CD4-positive, CD25-positive, alpha-beta regulatory T cell (primary cell): ENCODE measurements at regions not wholly inside any gene's neighbourhood (a gene's known extent, or its start where the extent isn't known, plus 50 kb on each side); places are given as distances from the start of the nearest gene placed in this dataset.

Experiments
- ATAC-seq, 2 donors: fragments of 150-1000 bp; cut with Tn5 transposase; one replicate each; pipeline ENCODE4 v1.10.0; 2021; ENCODE audit warnings: low read depth in 2 of 2, moderate number of reproducible peaks in 2 of 2, moderate library complexity in 1 of 2
- DNase-seq, 3 donors: peaks; one replicate each; pipeline versions ENCODE4 v3.0.0 to v3.0.0-alpha.2; 2012 to 2022; ENCODE audit warnings: mixed read lengths in 1 of 3
- H3K27ac ChIP-seq: one replicate; pipeline ENCODE4 v1.7.0; 2013; ENCODE audit warnings: mild to moderate bottlenecking, low read length; ENCODE audit not compliant: insufficient read depth, poor library complexity, severe bottlenecking
- H3K27me3 ChIP-seq: one replicate; pipeline ENCODE4 v1.7.0; 2013; ENCODE audit warnings: low read length; ENCODE audit not compliant: control insufficient read depth, insufficient read depth
- H3K36me3 ChIP-seq: one replicate; pipeline ENCODE4 v1.7.0; 2013; ENCODE audit warnings: mild to moderate bottlenecking, low read length, moderate library complexity; ENCODE audit not compliant: control insufficient read depth, insufficient read depth
- H3K4me1 ChIP-seq: 2 replicates; pipeline ENCODE4 v1.7.0; 2013; ENCODE audit warnings: mild to moderate bottlenecking, low read length; ENCODE audit not compliant: insufficient read depth, control insufficient read depth, poor library complexity, severe bottlenecking
- H3K4me3 ChIP-seq: one replicate; pipeline ENCODE4 v1.7.0; 2013; ENCODE audit warnings: low read depth, mild to moderate bottlenecking, low read length, moderate library complexity
- H3K9me3 ChIP-seq, 2 experiments: 1 replicate in 1 of 2; 2 replicates in 1 of 2; pipeline ENCODE4 v1.7.0; 2013; ENCODE audit warnings: low read length in 2 of 2, mild to moderate bottlenecking in 1 of 2, moderate library complexity in 1 of 2; ENCODE audit not compliant: control insufficient read depth in 2 of 2
- H3K27ac Mint-ChIP-seq, 3 donors: one replicate each; pipeline ENCODE4 v1.8.0; 2020 to 2022; ENCODE audit warnings: mild to moderate bottlenecking in 3 of 3, mixed read lengths in 3 of 3, moderate library complexity in 2 of 3
- H3K27me3 Mint-ChIP-seq: one replicate; pipeline ENCODE4 v1.8.0; 2022; ENCODE audit warnings: mild to moderate bottlenecking, mixed read lengths
- H3K36me3 Mint-ChIP-seq: one replicate; pipeline ENCODE4 v1.8.0; 2020; ENCODE audit warnings: mixed read lengths
- H3K4me1 Mint-ChIP-seq, 4 donors: one replicate each; pipeline ENCODE4 v1.8.0; 2020 to 2022; ENCODE audit warnings: mixed read lengths in 4 of 4, mild to moderate bottlenecking in 1 of 4
- H3K4me3 Mint-ChIP-seq, 4 donors: one replicate each; pipeline ENCODE4 v1.8.0; 2020 to 2022; ENCODE audit warnings: mild to moderate bottlenecking in 4 of 4, mixed read lengths in 4 of 4, moderate library complexity in 3 of 4
- H3K9me3 Mint-ChIP-seq, 7 donors: one replicate each; pipeline ENCODE4 v1.8.0; 2020 to 2022; ENCODE audit warnings: mixed read lengths in 7 of 7, mild to moderate bottlenecking in 3 of 7, moderate library complexity in 2 of 7

DNA sequence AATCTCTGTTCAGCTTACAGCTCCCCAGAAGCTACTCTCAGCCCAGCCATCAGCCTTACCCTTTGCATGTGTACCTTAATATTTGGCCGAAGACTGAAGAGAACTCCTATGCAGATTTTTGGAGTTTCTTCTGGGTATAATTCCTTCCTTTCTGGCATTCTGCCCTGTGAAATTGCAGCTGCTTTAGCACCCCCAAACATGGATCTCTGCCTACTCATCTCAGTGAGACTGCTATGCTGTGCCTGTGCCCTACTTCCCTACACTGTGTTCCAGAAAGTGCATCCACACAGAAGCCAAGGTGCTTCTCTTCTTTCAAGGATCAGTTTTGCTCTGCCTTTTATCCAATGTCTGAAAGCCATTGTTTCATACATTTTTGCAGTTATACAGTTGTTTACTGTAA is 81.6 kb downstream of the NPY start:
- peaks cover 3% of the 10 kb centered on the region for H3K27me3 ChIP-seq
- no peak for ATAC-seq

DNA sequence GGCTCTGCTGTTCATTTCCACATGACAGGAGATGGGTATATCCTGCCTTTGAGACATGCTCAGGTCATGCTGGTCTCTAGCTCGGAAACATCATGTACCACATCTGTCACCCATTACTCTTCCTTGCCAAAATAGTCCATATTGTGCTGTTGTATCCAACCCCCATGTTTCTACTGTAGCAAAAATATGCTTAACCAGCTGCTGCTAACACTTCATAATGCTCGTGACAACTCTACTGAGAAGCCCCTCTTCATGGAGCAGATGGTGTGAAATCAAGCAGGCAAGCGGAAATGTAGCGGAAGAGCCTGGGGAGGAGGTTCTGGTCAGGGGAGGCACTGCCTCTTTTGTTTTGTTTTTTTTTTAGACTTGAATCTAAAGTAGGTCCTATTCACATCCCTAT is 82.9 kb downstream of the NPY start:
- H3K27me3 ChIP-seq = peaks cover 3% of the 10 kb centered on the region
- no peak overlapping the region for H3K4me3 ChIP-seq
- no peaks in the 10 kb centered on the region for H3K4me1 ChIP-seq
- ATAC-seq (no peak), DNase-seq (no peak)
- no peak overlapping the region for H3K27ac ChIP-seq
- H3K9me3 ChIP-seq = no peaks in the 10 kb centered on the region
- no peaks in the 10 kb centered on the region for H3K36me3 ChIP-seq
- no peaks in the 10 kb centered on the region for H3K4me1 Mint-ChIP-seq
- H3K9me3 Mint-ChIP-seq = peaks cover 0 to 2% (median 0%) of the 10 kb centered on the region in 7 donors
- no peaks in the 10 kb centered on the region for H3K36me3 Mint-ChIP-seq
- H3K4me3 Mint-ChIP-seq = no peak overlapping the region
- H3K27me3 Mint-ChIP-seq = peaks cover 37% of the 10 kb centered on the region
- H3K27ac Mint-ChIP-seq = no peak overlapping the region

More for the DNA sequence above, 81.6 kb downstream of the NPY start:
- Histone ChIP-seq H3K4me1 (no peaks in the 10 kb centered on the region), H3K27ac (no peak overlapping the region), H3K9me3 (no peaks in the 10 kb centered on the region), H3K36me3 (no peaks in the 10 kb centered on the region), H3K4me3 (no peak overlapping the region)
- Mint-ChIP-seq H3K27ac (no peak overlapping the region), H3K4me3 (no peak overlapping the region), H3K9me3 (peaks cover 0 to 2% (median 0%) of the 10 kb centered on the region in 7 donors), H3K36me3 (no peaks in the 10 kb centered on the region), H3K27me3 (peaks cover 41% of the 10 kb centered on the region), H3K4me1 (no peaks in the 10 kb centered on the region)
- no peak for DNase-seq

DNA sequence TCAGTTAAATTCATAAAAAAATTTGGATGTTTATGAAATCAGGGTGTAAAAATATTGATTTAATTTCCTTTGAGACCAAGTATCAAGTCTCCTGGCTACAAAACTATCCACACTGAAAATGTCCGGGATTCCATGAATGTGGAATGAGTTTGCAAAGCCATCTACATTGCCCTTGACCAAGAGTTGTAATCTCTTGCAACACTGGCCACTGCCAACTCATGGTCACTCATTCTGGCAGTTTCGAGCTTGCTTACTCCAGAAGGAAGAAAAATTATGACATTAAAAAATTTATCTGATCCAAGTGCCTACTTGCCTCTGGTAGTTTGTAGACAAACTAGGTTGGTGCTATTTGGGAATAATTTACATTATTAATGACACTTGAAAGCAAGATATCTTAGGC is 84.2 kb downstream of the NPY start:
- no peak for DNase-seq
- Mint-ChIP-seq H3K9me3 (peaks cover 0 to 2% (median 0%) of the 10 kb centered on the region in 7 donors), H3K4me3 (no peak overlapping the region), H3K27me3 (peaks cover 30% of the 10 kb centered on the region), H3K4me1 (no peaks in the 10 kb centered on the region), H3K27ac (no peak overlapping the region), H3K36me3 (no peaks in the 10 kb centered on the region)
- Histone ChIP-seq H3K36me3 (no peaks in the 10 kb centered on the region), H3K9me3 (no peaks in the 10 kb centered on the region), H3K27me3 (peaks cover 3% of the 10 kb centered on the region), H3K4me3 (no peak overlapping the region), H3K27ac (no peak overlapping the region), H3K4me1 (no peaks in the 10 kb centered on the region)
- ATAC-seq = no peak

DNA sequence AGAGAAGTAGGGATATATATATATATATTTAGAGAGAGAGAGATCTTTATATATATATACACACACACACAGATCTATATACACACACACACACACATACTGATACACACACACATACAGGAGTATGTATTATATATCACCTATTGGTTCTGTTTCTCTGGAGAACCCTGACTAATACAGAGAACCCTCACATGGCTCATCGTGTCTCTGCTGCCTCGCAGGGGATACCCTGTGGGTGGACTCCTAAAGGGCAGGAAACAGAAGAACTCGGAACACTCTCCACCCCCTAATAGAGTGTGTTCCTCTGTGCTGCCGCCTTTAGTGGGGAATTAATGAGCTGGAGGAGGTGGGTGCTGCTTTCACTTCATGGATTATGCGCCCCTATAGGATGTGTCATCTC is 86.6 kb downstream of the NPY start:
- Mint-ChIP-seq H3K27me3 (peaks cover 42% of the 10 kb centered on the region), H3K36me3 (no peaks in the 10 kb centered on the region)

DNA sequence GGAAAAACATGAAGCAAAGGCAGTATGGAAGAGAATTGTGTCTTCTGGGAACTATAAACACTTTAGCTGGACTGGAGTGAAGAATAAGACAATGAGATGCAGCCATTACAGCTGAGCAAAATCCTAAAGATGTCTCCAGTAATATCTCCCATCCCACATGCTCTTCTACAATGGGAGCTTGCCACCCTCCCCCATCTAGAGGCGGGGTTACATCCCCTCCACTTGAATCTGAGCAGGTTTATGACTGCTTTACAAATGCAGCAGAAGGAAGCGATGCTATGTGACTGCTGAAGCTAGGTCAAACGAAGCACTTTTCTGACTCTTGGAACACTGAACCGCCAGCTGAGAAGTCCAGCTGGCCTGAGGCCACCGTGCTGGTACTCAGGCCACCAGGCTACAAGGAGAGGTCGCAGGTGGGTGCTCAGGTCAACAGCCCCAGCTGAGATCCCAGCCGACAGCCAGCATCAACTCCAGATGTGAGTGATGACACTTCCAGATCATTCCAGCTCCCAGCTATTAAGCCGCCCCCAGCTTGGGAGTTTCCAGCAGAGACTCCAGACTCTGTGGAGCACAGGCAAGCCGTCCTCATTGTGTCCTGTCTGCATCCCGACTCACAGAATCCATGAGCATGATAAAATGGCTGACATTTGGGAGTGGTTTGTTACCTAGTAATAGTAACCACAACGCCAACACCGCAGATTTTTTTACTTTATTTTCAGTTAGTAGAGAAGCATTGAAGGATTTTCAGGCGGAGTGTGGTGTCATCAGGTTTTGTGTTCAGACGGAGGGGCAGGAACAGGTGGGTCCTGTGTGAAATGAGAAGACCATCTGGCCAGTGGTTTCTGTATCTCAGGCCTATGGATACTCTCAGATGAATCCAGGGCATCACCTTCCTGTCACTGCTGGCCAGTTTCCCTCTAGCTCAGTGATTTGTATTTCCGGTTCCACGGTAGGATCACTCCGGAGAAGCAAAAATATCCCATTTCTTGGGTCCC is 89.3 kb downstream of the NPY start:
- H3K36me3 ChIP-seq = no peaks in the 10 kb centered on the region
- H3K9me3 ChIP-seq = no peaks in the 10 kb centered on the region
- H3K27ac ChIP-seq = no peak overlapping the region
- Mint-ChIP-seq H3K27ac (no peak overlapping the region), H3K9me3 (peaks cover 0 to 2% (median 0%) of the 10 kb centered on the region in 7 donors), H3K27me3 (peaks cover 33% of the 10 kb centered on the region), H3K4me1 (no peaks in the 10 kb centered on the region), H3K4me3 (no peak overlapping the region), H3K36me3 (no peaks in the 10 kb centered on the region)
- no peak overlapping the region for H3K4me3 ChIP-seq
- ATAC-seq (no peak), DNase-seq (no peak)
- H3K27me3 ChIP-seq = no peaks in the 10 kb centered on the region
- H3K4me1 ChIP-seq = no peaks in the 10 kb centered on the region

More for the DNA sequence above, 86.6 kb downstream of the NPY start:
- H3K36me3 ChIP-seq = no peaks in the 10 kb centered on the region
- no peaks in the 10 kb centered on the region for H3K9me3 ChIP-seq
- Mint-ChIP-seq H3K4me1 (no peaks in the 10 kb centered on the region), H3K4me3 (no peak overlapping the region), H3K27ac (no peak overlapping the region), H3K9me3 (peaks cover 0 to 2% (median 0%) of the 10 kb centered on the region in 7 donors)
- no peak overlapping the region for H3K27ac ChIP-seq
- no peaks in the 10 kb centered on the region for H3K4me1 ChIP-seq
- H3K4me3 ChIP-seq = no peak overlapping the region
- DNase-seq (no peak), ATAC-seq (no peak)
- no peaks in the 10 kb centered on the region for H3K27me3 ChIP-seq

DNA sequence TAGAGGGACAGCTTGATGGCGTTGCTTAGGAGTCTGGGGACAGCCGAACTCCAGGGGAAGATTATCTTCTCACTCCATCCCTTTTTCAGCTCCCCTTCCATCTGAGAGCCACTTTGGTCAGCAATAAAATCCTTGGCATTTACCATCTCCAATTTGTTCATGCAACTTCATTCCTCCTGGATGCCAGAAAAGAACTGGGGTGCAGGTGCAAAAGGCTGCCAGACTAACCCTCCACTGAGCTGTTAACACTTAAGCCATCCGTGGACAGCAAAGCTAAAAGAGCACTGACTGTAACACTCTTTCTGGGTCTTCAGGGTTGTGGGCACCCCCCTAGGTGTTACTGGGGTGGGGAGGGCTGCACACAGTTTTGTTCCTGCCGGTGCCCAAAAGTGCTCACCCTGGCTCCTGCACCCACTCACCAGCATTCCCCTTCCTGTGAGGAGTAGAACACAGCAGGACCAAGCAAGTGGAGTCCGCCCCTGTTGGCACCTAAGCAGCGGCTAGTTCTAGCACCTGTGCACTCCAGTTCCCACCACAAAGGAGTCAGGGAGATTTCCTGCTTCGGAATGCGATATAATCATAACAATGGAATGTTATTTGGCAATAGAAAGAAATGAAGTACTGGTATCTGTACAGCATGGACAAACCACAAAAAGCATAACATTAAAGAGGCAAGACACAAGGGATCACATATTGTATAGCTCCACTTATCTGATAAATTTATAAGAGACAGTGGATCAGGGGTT is 95.1 kb downstream of the NPY start:
- Mint-ChIP-seq H3K36me3 (no peaks in the 10 kb centered on the region), H3K27ac (no peak overlapping the region), H3K4me3 (no peak overlapping the region), H3K9me3 (no peaks in the 10 kb centered on the region), H3K4me1 (no peaks in the 10 kb centered on the region), H3K27me3 (peaks cover 28% of the 10 kb centered on the region)
- no peak for DNase-seq
- H3K36me3 ChIP-seq = no peaks in the 10 kb centered on the region
- no peaks in the 10 kb centered on the region for H3K9me3 ChIP-seq
- H3K4me3 ChIP-seq = no peak overlapping the region
- H3K27me3 ChIP-seq = no peaks in the 10 kb centered on the region
- ATAC-seq = no peak
- no peaks in the 10 kb centered on the region for H3K4me1 ChIP-seq
- H3K27ac ChIP-seq = no peak overlapping the region

DNA sequence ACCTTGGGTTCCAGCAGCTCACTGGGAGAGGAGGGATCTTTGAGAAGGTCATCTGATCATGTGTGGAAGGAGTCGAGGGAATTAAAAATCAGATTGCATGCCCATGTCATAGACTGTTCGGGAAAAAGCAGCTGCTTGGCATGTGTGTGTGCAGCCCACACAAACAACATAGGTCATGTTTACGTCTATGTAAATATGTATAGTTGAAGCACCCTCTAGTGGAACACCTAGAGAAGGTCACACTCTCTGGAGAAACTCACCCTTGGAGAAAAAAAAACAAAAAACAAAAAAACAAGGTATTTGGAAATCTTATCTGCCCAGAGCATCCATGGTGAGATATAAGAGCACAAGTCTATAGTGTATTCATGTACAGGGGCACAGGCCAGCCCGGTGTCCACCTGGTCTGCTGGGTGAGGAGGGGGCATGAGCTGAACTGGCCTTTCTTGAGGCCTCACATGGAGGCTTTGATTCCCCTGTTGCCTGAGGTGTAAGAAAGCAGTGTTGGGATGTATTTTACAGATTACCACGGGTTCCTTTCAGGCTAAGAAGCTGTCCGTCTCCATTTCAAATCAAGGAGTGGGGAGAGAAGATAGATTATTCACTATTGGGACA is 98.0 kb downstream of the NPY start:
- Histone ChIP-seq H3K27me3 (no peaks in the 10 kb centered on the region), H3K4me1 (no peaks in the 10 kb centered on the region), H3K9me3 (no peaks in the 10 kb centered on the region), H3K4me3 (no peak overlapping the region), H3K36me3 (no peaks in the 10 kb centered on the region), H3K27ac (no peak overlapping the region)
- H3K9me3 Mint-ChIP-seq = peaks cover 0 to 1% (median 0%) of the 10 kb centered on the region in 7 donors
- ATAC-seq (no peak), DNase-seq (peak in 1 of 3 donors; percentile 3)
- H3K27ac Mint-ChIP-seq = no peak overlapping the region
- no peak overlapping the region for H3K4me3 Mint-ChIP-seq
- peaks cover 6% of the 10 kb centered on the region for H3K27me3 Mint-ChIP-seq
- no peaks in the 10 kb centered on the region for H3K4me1 Mint-ChIP-seq
- no peaks in the 10 kb centered on the region for H3K36me3 Mint-ChIP-seq
